Natural killer cell (primary cell): ENCODE measurements at regions not wholly inside any gene's neighbourhood (a gene's known extent, or its start where the extent isn't known, plus 50 kb on each side); places are given as distances from the start of the nearest gene placed in this dataset.

Experiments used
- ATAC-seq, 3 donors: fragments of 150-1000 bp in 2 of 3; fragments of 200-7000 bp in 1 of 3; cut with Tn5 transposase; 1 replicate in 1 of 3; 2 replicates in 2 of 3; pipeline ENCODE4 v1.10.0; 2021; ENCODE audit warnings: mild to moderate bottlenecking in 2 of 3, moderate library complexity in 2 of 3
- DNase-seq, 2 donors: peaks; one replicate each; pipeline versions ENCODE4 v3.0.0 to v3.0.0-alpha.2; 2013 to 2021; ENCODE audit warnings: mixed read lengths in 1 of 2
- H3K27ac ChIP-seq: one replicate; pipeline ENCODE4 v1.5.1; 2013; ENCODE audit warnings: mild to moderate bottlenecking, low read length
- H3K27me3 ChIP-seq: one replicate; pipeline ENCODE4 v1.6.1; 2013; ENCODE audit warnings: low read length; ENCODE audit not compliant: control insufficient read depth, insufficient read depth
- H3K36me3 ChIP-seq: one replicate; pipeline ENCODE4 v1.6.1; 2013; ENCODE audit warnings: low read length; ENCODE audit not compliant: control insufficient read depth, insufficient read depth
- H3K4me1 ChIP-seq: one replicate; pipeline ENCODE4 v1.6.1; 2013; ENCODE audit warnings: low read length; ENCODE audit not compliant: control insufficient read depth, insufficient read depth
- H3K4me3 ChIP-seq: one replicate; pipeline ENCODE4 v1.5.1; 2013; ENCODE audit warnings: low read length
- H3K9me3 ChIP-seq: one replicate; pipeline ENCODE4 v1.6.1; 2013; ENCODE audit warnings: low read length; ENCODE audit not compliant: control insufficient read depth, insufficient read depth
- H3K27ac Mint-ChIP-seq, 2 donors: one replicate each; pipeline ENCODE4 v1.8.0; 2022; ENCODE audit warnings: mild to moderate bottlenecking in 2 of 2, mixed read lengths in 2 of 2, moderate library complexity in 1 of 2
- H3K27me3 Mint-ChIP-seq, 2 donors: one replicate each; pipeline ENCODE4 v1.8.0; 2022; ENCODE audit warnings: low read depth in 2 of 2, mixed read lengths in 2 of 2
- H3K36me3 Mint-ChIP-seq: one replicate; pipeline ENCODE4 v1.8.0; 2022; ENCODE audit warnings: mixed read lengths
- H3K4me1 Mint-ChIP-seq, 2 donors: one replicate each; pipeline ENCODE4 v1.8.0; 2022; ENCODE audit warnings: mixed read lengths in 2 of 2
- H3K4me3 Mint-ChIP-seq: one replicate; pipeline ENCODE4 v1.8.0; 2022; ENCODE audit warnings: mild to moderate bottlenecking, moderate library complexity, mixed read lengths
- H3K9me3 Mint-ChIP-seq, 2 donors: one replicate each; pipeline ENCODE4 v1.8.0; 2022; ENCODE audit warnings: mixed read lengths in 2 of 2
- CTCF ChIP-seq: fragments of 200-600 bp; IDR thresholded peaks from one replicate; pipeline ENCODE4 v1.8.0; 2022; ENCODE audit warnings: antibody characterized with exemption
- WGBS: methylation state at CpG from one replicate; pipeline ENCODE4 v1.1.7; 2013; ENCODE audit warnings: missing lambda C conversion rate; ENCODE audit not compliant: insufficient coverage; 5-methylcytosine and 5-hydroxymethylcytosine counted together
- intact Hi-C: fragments of 100-400 bp; cut with micrococcal nuclease; formaldehyde crosslinking; loops from one replicate; pipeline ENCODE4 v1.14.2; 2022

DNA sequence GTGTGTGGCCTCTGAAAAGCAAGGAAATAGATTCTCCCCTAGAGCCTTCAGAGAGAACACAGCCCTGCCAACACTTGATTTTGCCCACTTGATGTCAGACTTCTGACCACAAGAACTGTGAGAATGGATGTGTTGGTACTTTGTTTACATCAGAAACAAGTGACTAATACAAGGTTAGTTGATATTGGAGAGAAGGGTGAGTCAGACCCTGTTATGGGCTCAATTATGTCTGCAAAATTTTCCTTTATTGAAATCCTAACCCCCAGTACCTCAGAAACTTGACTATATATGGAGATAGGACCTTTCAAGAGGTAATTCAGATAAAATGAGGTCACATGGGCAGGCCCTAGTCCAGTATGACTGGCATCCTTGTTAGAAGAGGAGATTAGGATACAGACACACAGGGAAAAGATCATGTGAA is 226.7 kb downstream of the RFC3 start:
- Histone ChIP-seq H3K36me3 (no peaks in the 10 kb centered on the region), H3K4me3 (no peak overlapping the region), H3K4me1 (no peaks in the 10 kb centered on the region), H3K9me3 (no peaks in the 10 kb centered on the region), H3K27ac (no peak overlapping the region), H3K27me3 (no peaks in the 10 kb centered on the region)
- Mint-ChIP-seq H3K9me3 (peaks cover 3 to 11% of the 10 kb centered on the region in 2 donors), H3K36me3 (peaks cover 6% of the 10 kb centered on the region), H3K27me3 (no peaks in the 10 kb centered on the region), H3K27ac (no peak overlapping the region), H3K4me3 (no peak overlapping the region), H3K4me1 (no peaks in the 10 kb centered on the region)
- no peak for TF ChIP-seq CTCF
- no peak for DNase-seq
- intact Hi-C loops: no loop called here
- ATAC-seq: no peak

GRCh38 chr13:34046457-34046856 is 228.5 kb downstream of the RFC3 start:
- Mint-ChIP-seq H3K27me3 (no peaks in the 10 kb centered on the region), H3K9me3 (peaks cover 3 to 13% of the 10 kb centered on the region in 2 donors), H3K4me3 (no peak overlapping the region), H3K36me3 (peaks cover 6% of the 10 kb centered on the region), H3K27ac (no peak overlapping the region), H3K4me1 (no peaks in the 10 kb centered on the region)
- no peaks in the 10 kb centered on the region for H3K9me3 ChIP-seq
- TF ChIP-seq CTCF: no peak
- ATAC-seq (no peak), DNase-seq (no peak)
- WGBS: 84% methylated on average over 5 of the region's 5 CpGs
- H3K36me3 ChIP-seq: no peaks in the 10 kb centered on the region
- H3K27me3 ChIP-seq: no peaks in the 10 kb centered on the region
- no peak overlapping the region for H3K4me3 ChIP-seq
- H3K4me1 ChIP-seq: no peaks in the 10 kb centered on the region
- intact Hi-C loops: no loop called here
- no peak overlapping the region for H3K27ac ChIP-seq

DNA sequence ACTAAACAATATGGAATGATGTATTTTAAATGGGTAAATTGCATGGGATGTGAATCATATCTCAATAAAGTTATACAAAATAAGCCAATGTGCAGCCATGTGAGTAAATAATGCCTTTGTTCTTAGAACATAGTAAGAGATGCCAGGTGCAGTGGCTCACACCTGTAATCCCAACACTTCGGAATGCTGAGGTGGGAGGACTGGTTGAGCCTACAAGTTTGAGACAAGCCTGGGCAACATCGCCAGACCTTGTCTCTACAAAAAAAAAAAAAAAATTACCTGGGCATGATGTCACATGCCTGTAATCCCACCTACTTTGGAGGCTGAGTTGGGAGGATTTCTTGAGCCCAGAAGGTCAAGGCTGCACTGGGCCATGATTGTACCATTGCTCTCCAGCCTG is 230.7 kb downstream of the RFC3 start:
- 85% methylated on average over 2 of the region's 2 CpGs for WGBS
- Histone ChIP-seq H3K4me3 (no peak overlapping the region), H3K9me3 (no peaks in the 10 kb centered on the region), H3K36me3 (no peaks in the 10 kb centered on the region), H3K27ac (no peak overlapping the region), H3K4me1 (no peaks in the 10 kb centered on the region), H3K27me3 (no peaks in the 10 kb centered on the region)
- no peak for TF ChIP-seq CTCF
- ATAC-seq (no peak), DNase-seq (no peak)
- H3K4me1 Mint-ChIP-seq: no peaks in the 10 kb centered on the region
- peaks cover 8 to 10% of the 10 kb centered on the region in 2 donors for H3K9me3 Mint-ChIP-seq
- no peak overlapping the region for H3K4me3 Mint-ChIP-seq
- peaks cover 6% of the 10 kb centered on the region for H3K36me3 Mint-ChIP-seq
- H3K27ac Mint-ChIP-seq: no peak overlapping the region
- no peaks in the 10 kb centered on the region for H3K27me3 Mint-ChIP-seq
- intact Hi-C loops: no loop called here

- H3K27me3 Mint-ChIP-seq: no peaks in the 10 kb centered on the region
- Histone ChIP-seq H3K4me3 (no peak overlapping the region), H3K36me3 (no peaks in the 10 kb centered on the region), H3K27me3 (no peaks in the 10 kb centered on the region), H3K4me1 (no peaks in the 10 kb centered on the region), H3K9me3 (peaks cover 1% of the 10 kb centered on the region), H3K27ac (no peak overlapping the region)
- 75% methylated on average over 1 of the region's 1 CpG for WGBS
- no peak overlapping the region for H3K27ac Mint-ChIP-seq
- no peaks in the 10 kb centered on the region for H3K4me1 Mint-ChIP-seq
- H3K36me3 Mint-ChIP-seq: no peaks in the 10 kb centered on the region
- no peak for TF ChIP-seq CTCF
- peaks cover 5 to 15% of the 10 kb centered on the region in 2 donors for H3K9me3 Mint-ChIP-seq
- DNase-seq (no peak), ATAC-seq (no peak)
- no peak overlapping the region for H3K4me3 Mint-ChIP-seq
- intact Hi-C loops: no loop called here
These were observed 238.8 kb downstream of the RFC3 start for GRCh38 chr13:34056733-34057258.
